ENCODE measurements at regions not wholly inside any gene's neighbourhood (a gene's known extent, or its start where the extent isn't known, plus 50 kb on each side); places are given as distances from the start of the nearest gene placed in this dataset.

- ATAC-seq: no peak
- H3K4me3 Mint-ChIP-seq: no peak overlapping the region
- no peaks in the 10 kb centered on the region for H3K27me3 Mint-ChIP-seq
- H3K9me3 Mint-ChIP-seq: no peaks in the 10 kb centered on the region
- H3K27ac Mint-ChIP-seq: no peak overlapping the region
- no peaks in the 10 kb centered on the region for H3K4me1 Mint-ChIP-seq
- DNase-seq: no peak
- no peaks in the 10 kb centered on the region for H3K36me3 Mint-ChIP-seq (ENCODE audit: low read depth)
These were observed 243.8 kb upstream of the ADAMTS16 start for GRCh38 chr5:4896328-4896727.

- no peaks in the 10 kb centered on the region for H3K9me3 Mint-ChIP-seq
- H3K27me3 Mint-ChIP-seq: no peaks in the 10 kb centered on the region
- ATAC-seq: no peak
- H3K4me3 Mint-ChIP-seq: no peak overlapping the region
- H3K4me1 Mint-ChIP-seq: no peaks in the 10 kb centered on the region
- no peaks in the 10 kb centered on the region for H3K36me3 Mint-ChIP-seq (ENCODE audit: low read depth)
- H3K27ac Mint-ChIP-seq: no peak overlapping the region
- no peak for DNase-seq
These were observed 238.8 kb upstream of the ADAMTS16 start for GRCh38 chr5:4901305-4901811.

- Mint-ChIP-seq H3K36me3 (ENCODE audit: low read depth) (no peaks in the 10 kb centered on the region), H3K4me3 (no peak overlapping the region), H3K9me3 (no peaks in the 10 kb centered on the region), H3K27ac (no peak overlapping the region), H3K27me3 (no peaks in the 10 kb centered on the region), H3K4me1 (no peaks in the 10 kb centered on the region)
- DNase-seq (no peak), ATAC-seq (no peak)
These were observed 238.2 kb upstream of the ADAMTS16 start for GRCh38 chr5:4901924-4902323.

GRCh38 chr5:4905674-4906520, 234.2 kb upstream of the ADAMTS16 start:
- no peaks in the 10 kb centered on the region for H3K4me1 Mint-ChIP-seq
- peaks cover 2% of the 10 kb centered on the region for H3K9me3 Mint-ChIP-seq
- H3K27me3 Mint-ChIP-seq: no peaks in the 10 kb centered on the region
- H3K36me3 Mint-ChIP-seq (ENCODE audit: low read depth): no peaks in the 10 kb centered on the region
- DNase-seq: no peak
- no peak for ATAC-seq
- H3K4me3 Mint-ChIP-seq: no peak overlapping the region
- H3K27ac Mint-ChIP-seq: no peak overlapping the region

- Mint-ChIP-seq H3K4me1 (no peaks in the 10 kb centered on the region), H3K27ac (no peak overlapping the region), H3K4me3 (no peak overlapping the region), H3K9me3 (peaks cover 5% of the 10 kb centered on the region), H3K36me3 (ENCODE audit: low read depth) (no peaks in the 10 kb centered on the region), H3K27me3 (no peaks in the 10 kb centered on the region)
- no peak for ATAC-seq
- no peak for DNase-seq
These were observed 233.3 kb upstream of the ADAMTS16 start for GRCh38 chr5:4906786-4907185.

GRCh38 chr5:4907571-4907970, 232.6 kb upstream of the ADAMTS16 start:
- DNase-seq: no peak
- no peaks in the 10 kb centered on the region for H3K4me1 Mint-ChIP-seq
- H3K27me3 Mint-ChIP-seq: no peaks in the 10 kb centered on the region
- H3K36me3 Mint-ChIP-seq (ENCODE audit: low read depth): no peaks in the 10 kb centered on the region
- no peak for ATAC-seq
- H3K4me3 Mint-ChIP-seq: no peak overlapping the region
- H3K9me3 Mint-ChIP-seq: peaks cover 5% of the 10 kb centered on the region
- H3K27ac Mint-ChIP-seq: no peak overlapping the region

- no peaks in the 10 kb centered on the region for H3K4me1 Mint-ChIP-seq
- H3K27me3 Mint-ChIP-seq: no peaks in the 10 kb centered on the region
- H3K27ac Mint-ChIP-seq: no peak overlapping the region
- H3K36me3 Mint-ChIP-seq (ENCODE audit: low read depth): no peaks in the 10 kb centered on the region
- peaks cover 5% of the 10 kb centered on the region for H3K9me3 Mint-ChIP-seq
- H3K4me3 Mint-ChIP-seq: no peak overlapping the region
- DNase-seq (no peak), ATAC-seq (no peak)
These were observed 231.0 kb upstream of the ADAMTS16 start for GRCh38 chr5:4909086-4909485.

GRCh38 chr5:4911646-4912403, 228.3 kb upstream of the ADAMTS16 start:
- H3K9me3 Mint-ChIP-seq: peaks cover 5% of the 10 kb centered on the region
- no peak overlapping the region for H3K4me3 Mint-ChIP-seq
- H3K27ac Mint-ChIP-seq: no peak overlapping the region
- no peaks in the 10 kb centered on the region for H3K27me3 Mint-ChIP-seq
- no peaks in the 10 kb centered on the region for H3K36me3 Mint-ChIP-seq (ENCODE audit: low read depth)
- H3K4me1 Mint-ChIP-seq: no peaks in the 10 kb centered on the region
- no peak for ATAC-seq
- no peak for DNase-seq

- no peak for ATAC-seq
- Mint-ChIP-seq H3K36me3 (ENCODE audit: low read depth) (no peaks in the 10 kb centered on the region), H3K4me3 (no peak overlapping the region), H3K27me3 (no peaks in the 10 kb centered on the region), H3K9me3 (peaks cover 4% of the 10 kb centered on the region), H3K4me1 (no peaks in the 10 kb centered on the region), H3K27ac (no peak overlapping the region)
- DNase-seq: no peak
These were observed 218.2 kb upstream of the ADAMTS16 start for GRCh38 chr5:4921929-4922328.

GRCh38 chr5:4924577-4924976, 215.6 kb upstream of the ADAMTS16 start:
- Mint-ChIP-seq H3K27me3 (no peaks in the 10 kb centered on the region), H3K4me1 (no peaks in the 10 kb centered on the region), H3K27ac (no peak overlapping the region), H3K9me3 (peaks cover 4% of the 10 kb centered on the region), H3K36me3 (ENCODE audit: low read depth) (no peaks in the 10 kb centered on the region), H3K4me3 (no peak overlapping the region)
- ATAC-seq (no peak), DNase-seq (no peak)

- Mint-ChIP-seq H3K27ac (no peak overlapping the region), H3K4me1 (no peaks in the 10 kb centered on the region), H3K4me3 (no peak overlapping the region), H3K36me3 (ENCODE audit: low read depth) (no peaks in the 10 kb centered on the region), H3K27me3 (no peaks in the 10 kb centered on the region), H3K9me3 (peaks cover 4% of the 10 kb centered on the region)
- no peak for DNase-seq
- no peak for ATAC-seq
These were observed 213.0 kb upstream of the ADAMTS16 start for GRCh38 chr5:4927097-4927496.

GRCh38 chr5:4928409-4928808, 211.7 kb upstream of the ADAMTS16 start:
- DNase-seq: no peak
- H3K27ac Mint-ChIP-seq: no peak overlapping the region
- no peak for ATAC-seq
- H3K36me3 Mint-ChIP-seq (ENCODE audit: low read depth): no peaks in the 10 kb centered on the region
- H3K4me3 Mint-ChIP-seq: no peak overlapping the region
- peaks cover under 1% of the 10 kb centered on the region for H3K9me3 Mint-ChIP-seq
- no peaks in the 10 kb centered on the region for H3K27me3 Mint-ChIP-seq
- no peaks in the 10 kb centered on the region for H3K4me1 Mint-ChIP-seq

GRCh38 chr5:4929092-4929655, 211.0 kb upstream of the ADAMTS16 start:
- peaks cover 4% of the 10 kb centered on the region for H3K9me3 Mint-ChIP-seq
- DNase-seq (no peak), ATAC-seq (no peak)
- no peaks in the 10 kb centered on the region for H3K27me3 Mint-ChIP-seq
- H3K4me3 Mint-ChIP-seq: no peak overlapping the region
- no peaks in the 10 kb centered on the region for H3K4me1 Mint-ChIP-seq
- H3K36me3 Mint-ChIP-seq (ENCODE audit: low read depth): no peaks in the 10 kb centered on the region
- no peak overlapping the region for H3K27ac Mint-ChIP-seq

GRCh38 chr5:4939042-4939781, 200.9 kb upstream of the ADAMTS16 start:
- H3K36me3 Mint-ChIP-seq (ENCODE audit: low read depth): no peaks in the 10 kb centered on the region
- no peaks in the 10 kb centered on the region for H3K9me3 Mint-ChIP-seq
- H3K27me3 Mint-ChIP-seq: no peaks in the 10 kb centered on the region
- H3K4me1 Mint-ChIP-seq: no peaks in the 10 kb centered on the region
- DNase-seq (no peak), ATAC-seq (no peak)
- H3K27ac Mint-ChIP-seq: no peak overlapping the region
- no peak overlapping the region for H3K4me3 Mint-ChIP-seq

Data from activated naive CD8-positive, alpha-beta T cell treated with anti-CD3 and anti-CD28 coated beads, Interleukin-2, amount 50 U/mL, for 24 hours (primary cell).